GM12878 (cell line): ENCODE measurements at regions not wholly inside any gene's neighbourhood (a gene's known extent, or its start where the extent isn't known, plus 50 kb on each side); places are given as distances from the start of the nearest gene placed in this dataset.

Source experiments
- ATAC-seq: fragments of 200-7000 bp; cut with Tn5 transposase; 3 replicates; pipeline ENCODE4 v1.9.1; 2020; ENCODE audit warnings: mild to moderate bottlenecking, moderate library complexity
- BruUV-seq: library from RNA; stranded (reverse); fragments of 400-500 nt; replicated peaks from 2 replicates; lab custom pipeline; 2021; lab: Mats Ljungman, UMichigan
- CTCF ChIA-PET: fragments of 300-600 bp; sonication (Branson Sonifier 250); formaldehyde crosslinking; extraction: SDS; loops from one replicate; lab custom pipeline; 2021; ENCODE audit warnings: inconsistent platforms; lab: Yijun Ruan, JAX
- POLR2A ChIA-PET: fragments of 350-600 bp; formaldehyde crosslinking; extraction: SDS; loops from one replicate; lab custom pipeline; 2021; ENCODE audit warnings: inconsistent platforms; lab: Charles Lee
- RAD21 ChIA-PET: fragments of 300-600 bp; sonication (Branson Sonifier 250); formaldehyde crosslinking; loops from one replicate; lab custom pipeline; 2023; ENCODE audit warnings: antibody characterized with exemption; ENCODE audit not compliant: unreplicated experiment; lab: Charles Lee
- SMC1A ChIA-PET: fragments of 300-600 bp; sonication (Branson Sonifier 250); formaldehyde crosslinking; loops from one replicate; lab custom pipeline; 2023; ENCODE audit not compliant: unreplicated experiment, uncharacterized antibody; lab: Charles Lee
- DNase-seq: peaks from one replicate; pipeline ENCODE4 v3.0.0-alpha.2; 2011; ENCODE audit warnings: low read depth, low spot score
- FAIRE-seq: peaks from 3 replicates; lab custom pipeline; 2011; peaks lifted over from hg19 to GRCh38; lab: Jason Lieb, UNC
- H2AFZ ChIP-seq: 2 replicates; pipeline ENCODE4 v1.6.0; 2011; ENCODE audit warnings: low read depth, low read length, control low read depth; ENCODE audit not compliant: control insufficient read depth
- H3K27ac ChIP-seq: 2 replicates; pipeline ENCODE4 v1.5.1; 2011; ENCODE audit warnings: control low read depth; ENCODE audit not compliant: control insufficient read depth, insufficient read depth
- H3K27me3 ChIP-seq, 2 experiments: replicated peaks in 1 of 2; 2 replicates each; pipeline versions ENCODE4 v1.6.0 to v1.6.1; 2011; ENCODE audit warnings: low read length in 1 of 2; ENCODE audit not compliant: control insufficient read depth in 2 of 2, insufficient read depth in 2 of 2
- H3K36me3 ChIP-seq, 2 experiments: 2 replicates each; pipeline ENCODE4 v1.5.1; 2011; ENCODE audit warnings: low read length in 1 of 2; ENCODE audit not compliant: control insufficient read depth in 2 of 2, insufficient read depth in 2 of 2
- H3K4me1 ChIP-seq: 2 replicates; pipeline ENCODE4 v1.6.1; 2011; ENCODE audit warnings: mild to moderate bottlenecking, low read length, moderate library complexity, mixed read lengths; ENCODE audit not compliant: control insufficient read depth, insufficient read depth
- H3K4me2 ChIP-seq: 2 replicates; pipeline ENCODE4 v1.6.0; 2011; ENCODE audit warnings: control low read depth; ENCODE audit not compliant: control insufficient read depth, insufficient read depth
- H3K4me3 ChIP-seq: fragments of 200-600 bp; sonication (generic); 2 replicates; pipeline ENCODE4 v1.5.1; 2016
- H3K79me2 ChIP-seq: 2 replicates; pipeline ENCODE4 v1.6.0; 2011; ENCODE audit warnings: low read length; ENCODE audit not compliant: control insufficient read depth, insufficient read depth
- H3K9ac ChIP-seq: 2 replicates; pipeline ENCODE4 v1.8.0; 2011; ENCODE audit warnings: low read length, control low read depth, mixed read lengths; ENCODE audit not compliant: control insufficient read depth, insufficient read depth
- H3K9me3 ChIP-seq: replicated peaks from 3 replicates; pipeline ENCODE4 v1.5.1; 2011; ENCODE audit warnings: mild to moderate bottlenecking, low read length; ENCODE audit not compliant: control insufficient read depth, insufficient read depth
- H4K20me1 ChIP-seq: 2 replicates; pipeline ENCODE4 v1.6.0; 2011; ENCODE audit not compliant: control insufficient read depth, insufficient read depth
- ESRRA ChIP-seq: IDR thresholded peaks from 2 replicates; pipeline ENCODE4 v1.6.1; 2012; ENCODE audit warnings: mild to moderate bottlenecking, low read length, improper control_type of control experiment
- HDAC6 ChIP-seq: fragments of 200-600 bp; sonication (generic); IDR thresholded peaks from one replicate; pipeline ENCODE4 v1.8.0; 2017; ENCODE audit warnings: antibody characterized with exemption; ENCODE audit not compliant: unreplicated experiment
- IKZF1 ChIP-seq: fragments of 450-650 bp; conservative IDR thresholded peaks from 2 replicates; pipeline ENCODE4 v1.6.1; 2017; ENCODE audit warnings: antibody characterized with exemption, mild to moderate bottlenecking
- NFIC ChIP-seq: IDR thresholded peaks from 2 replicates; pipeline ENCODE4 v1.6.1; 2012; ENCODE audit warnings: low read depth, mild to moderate bottlenecking, inconsistent platforms, low read length, moderate library complexity
- SIX5 ChIP-seq: IDR thresholded peaks from 2 replicates; pipeline ENCODE4 v1.6.1; 2011; ENCODE audit warnings: mild to moderate bottlenecking, low read depth, low read length, moderate library complexity; ENCODE audit not compliant: severe bottlenecking
- SUZ12 ChIP-seq: fragments of 200-600 bp; sonication (generic); IDR thresholded peaks from one replicate; pipeline ENCODE4 v1.6.1; 2018; ENCODE audit warnings: antibody characterized with exemption, mild to moderate bottlenecking; ENCODE audit not compliant: unreplicated experiment
- TCF7 ChIP-seq: IDR thresholded peaks from 2 replicates; pipeline ENCODE4 v1.6.1; 2014; ENCODE audit warnings: antibody characterized with exemption, borderline replicate concordance
- ZNF217 ChIP-seq: fragments of 450-650 bp; IDR thresholded peaks from 2 replicates; pipeline ENCODE4 v1.6.1; 2017; ENCODE audit warnings: antibody characterized with exemption, mild to moderate bottlenecking
- ZNF384 ChIP-seq: IDR thresholded peaks from 2 replicates; pipeline ENCODE4 v1.6.1; 2012; ENCODE audit warnings: low read depth, mild to moderate bottlenecking, low read length, improper control_type of control experiment, borderline replicate concordance
- WGBS: methylation state at CpG from one replicate; pipeline ENCODE4 v1.1.6; 2016; ENCODE audit warnings: low lambda C conversion rate; ENCODE audit not compliant: insufficient replicate concordance, insufficient coverage; ENCODE audit errors: missing lambda C conversion rate; 5-methylcytosine and 5-hydroxymethylcytosine counted together
- in situ Hi-C: fragments of 300-500 bp; cut with MboI; formaldehyde crosslinking; loops from 9 replicates; pipeline ENCODE4 v1.14.3; 2018; ENCODE audit warnings: mixed read lengths
- intact Hi-C: fragments of 100-400 bp; cut with micrococcal nuclease; formaldehyde crosslinking; loops from one replicate; pipeline ENCODE4 v1.14.2; 2022; ENCODE audit not compliant: unreplicated experiment
- TF ChIP-seq, protein P1 (sequence below): fragments of 450-650 bp; IDR thresholded peaks from 2 replicates; pipeline ENCODE4 v1.6.1; 2016; ENCODE audit warnings: mild to moderate bottlenecking, moderate library complexity, borderline replicate concordance
- TF ChIP-seq, protein P2 (sequence below): IDR thresholded peaks from 2 replicates; pipeline ENCODE4 v1.6.1; 2011; ENCODE audit warnings: low read depth, low read length, improper control_type of control experiment, borderline replicate concordance
- TF ChIP-seq, protein P3 (sequence below): IDR thresholded peaks from 2 replicates; pipeline ENCODE4 v1.6.1; 2012; ENCODE audit warnings: low read depth, low read length, improper control_type of control experiment
- TF ChIP-seq, protein P4 (sequence below): IDR thresholded peaks from 2 replicates; pipeline ENCODE4 v1.6.1; 2012; ENCODE audit warnings: mild to moderate bottlenecking, low read depth, low read length

DNA sequence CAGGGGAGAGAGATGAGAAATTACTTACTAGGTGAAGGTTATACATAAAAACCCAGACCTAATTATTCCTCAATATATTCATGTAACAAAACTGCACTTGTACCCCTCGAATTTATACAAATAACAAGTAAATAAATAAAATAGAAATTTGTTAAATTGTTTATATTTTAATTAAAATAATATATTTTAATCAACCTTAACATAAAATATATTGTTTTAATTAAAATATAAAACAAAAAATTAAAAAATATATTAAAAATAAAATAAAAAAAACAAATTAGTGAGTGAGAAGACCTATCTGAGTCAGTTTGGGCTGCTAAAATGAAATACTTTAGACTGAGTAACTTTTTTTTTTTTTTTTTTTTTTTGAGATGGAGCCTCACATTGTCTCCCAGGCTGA is 87.4 kb upstream of the PCDH7 start:
- in situ Hi-C loops = no loop called here
- Histone ChIP-seq H3K4me1 (no peaks in the 10 kb centered on the region), H3K4me2 (no peak overlapping the region), H3K9me3 (no peaks in the 10 kb centered on the region), H3K36me3 (no peaks in the 10 kb centered on the region), H3K27ac (no peak overlapping the region), H3K79me2 (no peaks in the 10 kb centered on the region), H3K27me3 (no peaks in the 10 kb centered on the region), H4K20me1 (no peaks in the 10 kb centered on the region), H3K4me3 (no peak overlapping the region), H2AFZ (no peak overlapping the region), H3K9ac (no peak overlapping the region)
- no peak for FAIRE-seq
- ChIA-PET CTCF (interaction anchor here (1.3 kb wide), 1 partner anchor 81 kb away, joined by 3 read pairs; no protein-coding TSS in a partner anchor), SMC1A (interaction anchor here (0.6 kb wide), 1 partner anchor 282 kb away, joined by 3 read pairs; no protein-coding TSS in a partner anchor), RAD21 (no interaction called here), POLR2A (no interaction called here)
- BruUV-seq = no TSS peak
- WGBS = 0% methylated on average over 1 of the region's 1 CpG
- no peak for TF ChIP-seq IKZF1
- TF ChIP-seq SUZ12 = no peak
- TF ChIP-seq, protein P1, sequence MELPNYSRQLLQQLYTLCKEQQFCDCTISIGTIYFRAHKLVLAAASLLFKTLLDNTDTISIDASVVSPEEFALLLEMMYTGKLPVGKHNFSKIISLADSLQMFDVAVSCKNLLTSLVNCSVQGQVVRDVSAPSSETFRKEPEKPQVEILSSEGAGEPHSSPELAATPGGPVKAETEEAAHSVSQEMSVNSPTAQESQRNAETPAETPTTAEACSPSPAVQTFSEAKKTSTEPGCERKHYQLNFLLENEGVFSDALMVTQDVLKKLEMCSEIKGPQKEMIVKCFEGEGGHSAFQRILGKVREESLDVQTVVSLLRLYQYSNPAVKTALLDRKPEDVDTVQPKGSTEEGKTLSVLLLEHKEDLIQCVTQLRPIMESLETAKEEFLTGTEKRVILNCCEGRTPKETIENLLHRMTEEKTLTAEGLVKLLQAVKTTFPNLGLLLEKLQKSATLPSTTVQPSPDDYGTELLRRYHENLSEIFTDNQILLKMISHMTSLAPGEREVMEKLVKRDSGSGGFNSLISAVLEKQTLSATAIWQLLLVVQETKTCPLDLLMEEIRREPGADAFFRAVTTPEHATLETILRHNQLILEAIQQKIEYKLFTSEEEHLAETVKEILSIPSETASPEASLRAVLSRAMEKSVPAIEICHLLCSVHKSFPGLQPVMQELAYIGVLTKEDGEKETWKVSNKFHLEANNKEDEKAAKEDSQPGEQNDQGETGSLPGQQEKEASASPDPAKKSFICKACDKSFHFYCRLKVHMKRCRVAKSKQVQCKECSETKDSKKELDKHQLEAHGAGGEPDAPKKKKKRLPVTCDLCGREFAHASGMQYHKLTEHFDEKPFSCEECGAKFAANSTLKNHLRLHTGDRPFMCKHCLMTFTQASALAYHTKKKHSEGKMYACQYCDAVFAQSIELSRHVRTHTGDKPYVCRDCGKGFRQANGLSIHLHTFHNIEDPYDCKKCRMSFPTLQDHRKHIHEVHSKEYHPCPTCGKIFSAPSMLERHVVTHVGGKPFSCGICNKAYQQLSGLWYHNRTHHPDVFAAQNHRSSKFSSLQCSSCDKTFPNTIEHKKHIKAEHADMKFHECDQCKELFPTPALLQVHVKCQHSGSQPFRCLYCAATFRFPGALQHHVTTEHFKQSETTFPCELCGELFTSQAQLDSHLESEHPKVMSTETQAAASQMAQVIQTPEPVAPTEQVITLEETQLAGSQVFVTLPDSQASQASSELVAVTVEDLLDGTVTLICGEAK = no peak
- TF ChIP-seq ZNF217 = no peak
- TF ChIP-seq NFIC = no peak
- TF ChIP-seq, protein P2, sequence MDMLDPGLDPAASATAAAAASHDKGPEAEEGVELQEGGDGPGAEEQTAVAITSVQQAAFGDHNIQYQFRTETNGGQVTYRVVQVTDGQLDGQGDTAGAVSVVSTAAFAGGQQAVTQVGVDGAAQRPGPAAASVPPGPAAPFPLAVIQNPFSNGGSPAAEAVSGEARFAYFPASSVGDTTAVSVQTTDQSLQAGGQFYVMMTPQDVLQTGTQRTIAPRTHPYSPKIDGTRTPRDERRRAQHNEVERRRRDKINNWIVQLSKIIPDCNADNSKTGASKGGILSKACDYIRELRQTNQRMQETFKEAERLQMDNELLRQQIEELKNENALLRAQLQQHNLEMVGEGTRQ = no peak
- TF ChIP-seq HDAC6 = no peak
- TF ChIP-seq, protein P3, sequence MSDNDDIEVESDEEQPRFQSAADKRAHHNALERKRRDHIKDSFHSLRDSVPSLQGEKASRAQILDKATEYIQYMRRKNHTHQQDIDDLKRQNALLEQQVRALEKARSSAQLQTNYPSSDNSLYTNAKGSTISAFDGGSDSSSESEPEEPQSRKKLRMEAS = no peak
- TF ChIP-seq, protein P4, sequence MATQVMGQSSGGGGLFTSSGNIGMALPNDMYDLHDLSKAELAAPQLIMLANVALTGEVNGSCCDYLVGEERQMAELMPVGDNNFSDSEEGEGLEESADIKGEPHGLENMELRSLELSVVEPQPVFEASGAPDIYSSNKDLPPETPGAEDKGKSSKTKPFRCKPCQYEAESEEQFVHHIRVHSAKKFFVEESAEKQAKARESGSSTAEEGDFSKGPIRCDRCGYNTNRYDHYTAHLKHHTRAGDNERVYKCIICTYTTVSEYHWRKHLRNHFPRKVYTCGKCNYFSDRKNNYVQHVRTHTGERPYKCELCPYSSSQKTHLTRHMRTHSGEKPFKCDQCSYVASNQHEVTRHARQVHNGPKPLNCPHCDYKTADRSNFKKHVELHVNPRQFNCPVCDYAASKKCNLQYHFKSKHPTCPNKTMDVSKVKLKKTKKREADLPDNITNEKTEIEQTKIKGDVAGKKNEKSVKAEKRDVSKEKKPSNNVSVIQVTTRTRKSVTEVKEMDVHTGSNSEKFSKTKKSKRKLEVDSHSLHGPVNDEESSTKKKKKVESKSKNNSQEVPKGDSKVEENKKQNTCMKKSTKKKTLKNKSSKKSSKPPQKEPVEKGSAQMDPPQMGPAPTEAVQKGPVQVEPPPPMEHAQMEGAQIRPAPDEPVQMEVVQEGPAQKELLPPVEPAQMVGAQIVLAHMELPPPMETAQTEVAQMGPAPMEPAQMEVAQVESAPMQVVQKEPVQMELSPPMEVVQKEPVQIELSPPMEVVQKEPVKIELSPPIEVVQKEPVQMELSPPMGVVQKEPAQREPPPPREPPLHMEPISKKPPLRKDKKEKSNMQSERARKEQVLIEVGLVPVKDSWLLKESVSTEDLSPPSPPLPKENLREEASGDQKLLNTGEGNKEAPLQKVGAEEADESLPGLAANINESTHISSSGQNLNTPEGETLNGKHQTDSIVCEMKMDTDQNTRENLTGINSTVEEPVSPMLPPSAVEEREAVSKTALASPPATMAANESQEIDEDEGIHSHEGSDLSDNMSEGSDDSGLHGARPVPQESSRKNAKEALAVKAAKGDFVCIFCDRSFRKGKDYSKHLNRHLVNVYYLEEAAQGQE = no peak
- TF ChIP-seq TCF7 = no peak
- TF ChIP-seq SIX5 = no peak
- no peak for TF ChIP-seq ZNF384
- TF ChIP-seq ESRRA = no peak
- intact Hi-C loops = no loop called here
- no peak for ATAC-seq
- no peak for DNase-seq
